Activated naive CD4-positive, alpha-beta T cell treated with anti-CD3 and anti-CD28 coated beads, Interleukin-2, amount 50 U/mL, for 16 hours (primary cell): ENCODE measurements at regions not wholly inside any gene's neighbourhood (a gene's known extent, or its start where the extent isn't known, plus 50 kb on each side); places are given as distances from the start of the nearest gene placed in this dataset.

Experiments
- DNase-seq: peaks from one replicate; pipeline ENCODE4 v3.0.0-alpha.2; 2020

GRCh38 chr2:106631281-106631680, 144.1 kb downstream of the CD8B2 start:
- no peak for DNase-seq

- DNase-seq: no peak
Observed at GRCh38 chr2:106638043-106638442, 150.9 kb downstream of the CD8B2 start.

GRCh38 chr2:106638580-106638979, 151.4 kb downstream of the CD8B2 start:
- DNase-seq: no peak

- no peak for DNase-seq
Observed at GRCh38 chr2:106642679-106643078, 155.5 kb downstream of the CD8B2 start.

- DNase-seq: no peak
Observed at GRCh38 chr2:106644623-106645022, 157.5 kb downstream of the CD8B2 start.

GRCh38 chr2:106646605-106647004, 159.4 kb downstream of the CD8B2 start:
- no peak for DNase-seq

- no peak for DNase-seq
Observed at GRCh38 chr2:106649306-106649705, 162.1 kb downstream of the CD8B2 start.

GRCh38 chr2:106653465-106653864, 166.3 kb downstream of the CD8B2 start:
- DNase-seq: no peak

GRCh38 chr2:106658616-106659015, 171.5 kb downstream of the CD8B2 start:
- no peak for DNase-seq

GRCh38 chr2:106664669-106665068, 177.5 kb downstream of the CD8B2 start:
- DNase-seq: no peak

- no peak for DNase-seq
Observed at GRCh38 chr2:106667478-106668070, 180.4 kb downstream of the CD8B2 start.

GRCh38 chr2:106685180-106685897, 198.2 kb downstream of the CD8B2 start:
- no peak for DNase-seq

GRCh38 chr2:106686814-106687213, 199.2 kb downstream of the ST6GAL2 start:
- DNase-seq: no peak

- DNase-seq: no peak
Observed at GRCh38 chr2:106694964-106695470, 190.9 kb downstream of the ST6GAL2 start.

GRCh38 chr2:106695919-106696318, 190.0 kb downstream of the ST6GAL2 start:
- DNase-seq: no peak

- no peak for DNase-seq
Observed at GRCh38 chr2:106700616-106701015, 185.4 kb downstream of the ST6GAL2 start.

- no peak for DNase-seq
Observed at GRCh38 chr2:106701203-106702022, 184.6 kb downstream of the ST6GAL2 start.

GRCh38 chr2:106703161-106703560, 182.8 kb downstream of the ST6GAL2 start:
- DNase-seq: no peak

- no peak for DNase-seq
Observed at GRCh38 chr2:106704798-106705197, 181.2 kb downstream of the ST6GAL2 start.

GRCh38 chr2:106705877-106706276, 180.1 kb downstream of the ST6GAL2 start:
- no peak for DNase-seq

- DNase-seq: no peak
Observed at GRCh38 chr2:106706283-106706682, 179.7 kb downstream of the ST6GAL2 start.

- no peak for DNase-seq
Observed at GRCh38 chr2:106708209-106708608, 177.8 kb downstream of the ST6GAL2 start.

- no peak for DNase-seq
Observed at GRCh38 chr2:106709229-106709628, 176.7 kb downstream of the ST6GAL2 start.

GRCh38 chr2:106719222-106719621, 166.7 kb downstream of the ST6GAL2 start:
- DNase-seq: no peak
